ENCODE measurements at regions not wholly inside any gene's neighbourhood (a gene's known extent, or its start where the extent isn't known, plus 50 kb on each side); places are given as distances from the start of the nearest gene placed in this dataset.
"Not testable (repeated sequence)": the region's sequence is repeated elsewhere in the genome, so short reads cannot be mapped to it uniquely, and the experiment has no call there.

- DNase-seq = no peak
Observed at GRCh38 chr5:83001796-83002381, 75.3 kb downstream of the TMEM167A start.

DNA sequence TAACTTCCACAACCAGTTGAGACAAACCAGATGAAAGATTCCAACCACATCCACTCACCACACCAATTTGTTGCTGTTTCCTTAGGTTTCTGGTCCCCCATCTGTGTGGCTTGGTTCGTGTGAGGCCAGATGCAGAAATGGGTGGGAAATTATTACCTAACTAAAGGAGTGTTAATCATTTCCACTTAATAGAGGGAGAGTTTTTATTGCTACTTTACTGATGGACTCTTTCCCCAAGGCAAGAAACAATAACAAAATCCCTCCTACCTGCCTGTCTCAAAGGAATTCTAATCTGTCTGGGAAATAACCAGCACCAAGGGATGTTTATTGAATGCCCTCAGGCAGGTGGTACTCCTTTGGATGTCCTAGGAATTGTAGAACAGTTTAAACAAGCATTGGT, 76.3 kb downstream of the TMEM167A start:
- no peak for DNase-seq

- no peak for DNase-seq
Observed at GRCh38 chr5:83000428-83000827, 76.8 kb downstream of the TMEM167A start.

DNA sequence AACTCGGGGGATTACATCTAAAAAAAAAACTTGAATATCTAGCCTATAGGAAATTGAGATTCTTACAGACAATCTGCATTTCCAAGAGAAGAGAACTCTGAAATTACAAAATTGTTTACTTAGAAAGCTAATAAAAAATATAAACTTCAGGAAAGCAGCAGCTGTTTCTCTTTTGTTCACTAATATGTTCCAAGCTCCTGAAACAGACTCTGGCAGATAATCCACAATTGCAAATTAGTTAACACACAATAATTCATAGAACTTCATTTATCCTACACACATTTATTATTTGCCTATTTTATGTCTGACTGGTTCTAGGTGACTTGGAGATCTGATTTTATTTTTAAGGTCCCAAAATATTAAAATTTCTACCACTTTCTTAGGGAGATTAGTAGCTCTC, 83.8 kb downstream of the TMEM167A start:
- DNase-seq = no peak

GRCh38 chr5:82992646-82993045, 84.5 kb downstream of the TMEM167A start:
- no peak for DNase-seq

DNA sequence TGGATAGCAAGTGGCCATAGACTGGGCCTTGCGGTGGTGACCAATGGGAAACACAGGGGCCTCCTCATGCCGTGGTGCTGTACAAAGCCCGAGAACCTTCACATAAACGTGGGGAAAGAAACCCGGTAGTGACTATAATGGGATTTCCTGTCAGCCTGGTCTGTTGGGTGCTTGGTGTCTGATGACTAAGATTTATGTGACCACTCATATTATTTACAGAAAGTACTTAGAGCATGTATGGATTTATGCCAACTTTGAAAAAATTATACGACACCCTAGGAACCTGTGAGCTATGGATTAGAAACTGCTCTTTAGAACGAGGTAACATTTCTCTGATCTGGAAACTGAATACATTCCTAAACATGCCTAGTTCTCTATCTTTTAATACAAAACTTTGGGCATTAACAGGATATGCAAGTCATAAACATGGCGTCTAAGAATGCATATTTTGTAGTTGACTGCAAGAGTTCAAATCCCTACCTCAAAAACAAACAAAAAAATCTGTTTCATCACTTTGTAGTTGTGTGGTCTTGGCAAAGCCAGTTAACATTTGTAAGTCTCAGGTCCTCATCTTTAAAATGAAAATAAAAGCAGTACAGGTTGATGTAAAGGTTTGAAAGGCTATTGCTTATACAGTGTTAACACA, 85.4 kb downstream of the TMEM167A start:
- no peak for DNase-seq

DNA sequence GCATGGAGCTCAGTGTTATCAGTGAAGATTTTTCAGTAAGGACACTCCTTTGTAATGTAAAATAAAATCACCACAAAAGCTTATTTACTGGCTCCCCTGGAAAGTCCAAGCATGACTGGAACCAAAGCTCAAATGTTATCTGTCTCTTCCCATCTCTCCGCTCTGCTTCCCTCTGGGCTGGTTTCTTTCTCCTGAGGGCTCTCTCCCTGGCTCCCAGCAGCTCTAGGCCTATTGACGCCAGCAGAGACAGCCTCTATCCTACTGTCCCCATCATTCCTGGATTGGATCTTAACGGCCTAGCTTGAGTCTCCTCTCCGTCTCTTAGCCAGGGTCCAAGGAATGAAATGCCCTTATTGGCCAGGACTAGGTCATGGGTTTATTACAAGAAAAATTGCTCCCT, 86.1 kb downstream of the TMEM167A start:
- DNase-seq = no peak

DNA sequence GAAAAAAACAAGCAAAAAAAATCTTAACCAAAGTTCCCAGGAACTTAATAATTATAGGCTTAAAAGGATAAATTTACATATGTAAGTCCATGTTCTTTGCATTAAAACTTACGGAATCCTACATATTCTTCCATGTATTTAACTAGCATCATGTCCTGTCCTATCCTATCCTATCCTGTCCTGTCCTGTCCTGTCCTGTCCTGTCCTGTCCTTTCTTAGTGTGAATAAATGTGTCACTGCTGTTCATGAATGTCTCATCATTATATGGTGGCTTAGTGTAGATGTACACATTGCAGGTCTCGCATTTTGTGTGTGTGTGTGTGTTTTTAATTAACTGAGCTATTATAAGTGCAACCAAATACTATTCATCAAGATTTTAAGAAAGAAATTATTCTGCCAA, 90.0 kb downstream of the TMEM167A start:
- DNase-seq = no peak

- no peak for DNase-seq
Observed at GRCh38 chr5:82986404-82986803, 90.8 kb downstream of the TMEM167A start.

GRCh38 chr5:82985763-82986162, 91.4 kb downstream of the TMEM167A start:
- no peak for DNase-seq

GRCh38 chr5:82984786-82985735, 92.1 kb downstream of the TMEM167A start:
- no peak for DNase-seq

- no peak for DNase-seq
Observed at GRCh38 chr5:82982846-82983245, 94.3 kb downstream of the TMEM167A start.

GRCh38 chr5:82976887-82977286, 100.3 kb downstream of the TMEM167A start:
- DNase-seq = not testable (repeated sequence)

GRCh38 chr5:82975812-82976211, 101.4 kb downstream of the TMEM167A start:
- no peak for DNase-seq

GRCh38 chr5:82975396-82975795, 101.8 kb downstream of the TMEM167A start:
- DNase-seq = no peak

DNA sequence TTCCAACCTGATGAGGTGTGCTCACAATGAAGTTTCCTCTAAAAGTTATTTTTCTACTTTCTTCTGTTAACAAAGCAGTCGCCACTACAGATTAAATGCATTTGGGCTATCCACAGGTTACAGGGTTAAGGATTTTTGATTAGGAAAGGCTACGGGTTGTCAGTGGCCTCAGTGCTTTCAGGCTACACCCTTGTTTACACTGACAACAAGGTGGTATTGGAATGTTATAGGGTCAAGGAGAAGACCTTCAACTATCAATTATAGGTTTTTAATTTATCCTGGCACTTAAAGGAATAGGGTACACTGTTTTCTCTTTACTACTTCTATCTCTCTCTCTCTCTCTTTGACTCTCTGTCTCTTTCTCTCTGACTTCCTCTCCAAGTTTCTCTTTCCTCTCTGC, 102.8 kb downstream of the TMEM167A start:
- not testable (repeated sequence) for DNase-seq

GRCh38 chr5:82971901-82972300, 105.3 kb downstream of the TMEM167A start:
- no peak for DNase-seq

DNA sequence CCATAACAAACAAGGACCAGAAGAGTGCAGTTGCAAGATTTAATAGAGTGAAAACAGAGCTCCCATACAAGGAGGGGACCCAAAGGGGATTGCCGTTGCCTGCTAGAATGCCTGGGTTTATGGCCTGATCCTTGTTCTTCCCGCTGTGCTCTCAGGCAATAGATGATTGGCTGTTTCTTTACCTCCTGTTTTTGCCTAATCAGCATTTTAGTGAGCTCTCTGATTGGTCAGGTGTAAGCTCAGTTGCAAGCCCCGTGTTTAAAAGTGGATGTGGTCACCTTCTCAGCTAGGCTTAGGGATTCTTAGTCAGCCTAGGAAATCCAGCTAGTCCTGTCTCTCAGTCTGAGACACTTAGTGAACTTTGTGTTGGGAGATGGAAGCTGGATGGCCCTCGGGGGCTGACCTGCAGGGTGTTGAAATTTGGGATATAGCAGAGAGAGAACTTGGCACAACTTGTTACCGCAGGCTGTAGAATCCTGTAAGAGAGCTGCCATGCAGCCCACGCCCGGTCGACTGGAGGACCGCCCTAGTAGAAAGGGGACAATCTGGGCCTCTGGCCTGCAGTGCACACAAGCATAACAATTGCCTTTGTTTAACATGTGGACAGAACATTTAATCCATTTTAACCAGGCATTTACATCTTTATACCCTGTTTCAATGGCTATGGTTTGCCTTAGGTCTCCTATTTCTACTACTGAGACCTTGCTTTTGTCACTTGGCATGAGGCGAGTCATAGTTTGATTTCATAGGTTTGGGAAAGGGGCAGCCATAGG, 106.0 kb downstream of the TMEM167A start:
- not testable (repeated sequence) for DNase-seq

- DNase-seq = peak; percentile 41
Observed at GRCh38 chr5:82969221-82969976, 107.8 kb downstream of the TMEM167A start.

GRCh38 chr5:82967072-82967471, 110.1 kb downstream of the TMEM167A start:
- no peak for DNase-seq

DNA sequence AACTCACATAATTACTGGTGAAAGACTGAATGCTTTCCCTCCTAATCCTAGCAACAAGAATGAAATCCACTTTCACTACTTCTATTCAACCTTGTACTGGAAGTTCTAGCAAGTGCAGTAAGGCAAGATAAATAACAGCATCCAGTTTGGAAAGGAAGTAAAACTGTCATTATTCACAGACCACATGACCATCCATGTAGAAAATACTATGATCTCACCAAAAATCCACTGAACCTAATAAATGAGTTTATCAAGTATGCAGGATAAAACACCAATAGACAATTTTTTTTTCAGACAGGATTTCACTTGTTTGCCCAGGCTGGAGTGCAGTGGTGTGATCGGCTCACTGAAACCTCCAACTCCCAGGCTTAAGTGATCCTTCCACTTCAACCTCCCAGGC, 117.7 kb downstream of the TMEM167A start:
- DNase-seq = no peak

DNA sequence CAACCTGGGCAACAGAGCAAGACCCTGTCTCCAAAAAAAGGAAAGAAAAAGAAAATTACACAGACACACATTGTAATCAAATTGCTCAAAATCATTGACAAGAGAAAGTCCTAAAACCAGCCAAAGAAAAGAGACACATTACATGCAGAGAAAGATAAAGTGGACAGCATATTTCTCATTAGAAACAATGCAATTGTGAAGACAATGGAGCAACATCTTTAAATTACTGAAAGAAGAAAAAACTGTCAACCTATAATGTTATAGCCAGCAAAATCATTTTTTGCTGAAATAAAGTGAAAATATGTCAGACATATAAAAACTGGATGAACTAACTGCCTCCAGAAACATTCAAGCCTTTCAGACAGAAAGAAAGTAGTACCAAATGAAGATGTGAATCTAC, 120.6 kb downstream of the TMEM167A start:
- no peak for DNase-seq

Measured in activated naive CD4-positive, alpha-beta T cell treated with Interleukin-2 at 50 U/mL for 16 hours (primary cell).